Gastroesophageal sphincter (tissue), 4 donors: ENCODE measurements at regions not wholly inside any gene's neighbourhood (a gene's known extent, or its start where the extent isn't known, plus 50 kb on each side); places are given as distances from the start of the nearest gene placed in this dataset.

Source experiments
- ATAC-seq: fragments of 150-250 bp; one replicate; pipeline ENCODE4 v1.9.1; 2016; ENCODE audit warnings: mild to moderate bottlenecking, moderate library complexity
- H3K27ac ChIP-seq, 4 donors: fragments of 200-600 bp; sonication (generic) in 3 of 4; 1 replicate in 3 of 4; 2 replicates in 1 of 4; pipeline ENCODE4 v1.5.1; 2016 to 2019
- H3K27me3 ChIP-seq: fragments of 200-600 bp; sonication (generic); one replicate; pipeline ENCODE4 v1.5.1; 2019
- H3K36me3 ChIP-seq, 2 donors: fragments of 200-600 bp; sonication (generic); one replicate each; pipeline ENCODE4 v1.5.1; 2019; ENCODE audit warnings: control low read depth in 1 of 2
- H3K4me1 ChIP-seq, 3 donors: fragments of 200-600 bp; sonication (generic); 1 replicate in 2 of 3; 2 replicates in 1 of 3; pipeline ENCODE4 v1.5.1; 2016 to 2019; ENCODE audit warnings: control low read depth in 2 of 3
- H3K4me3 ChIP-seq, 2 donors: fragments of 200-600 bp; sonication (generic); one replicate each; pipeline ENCODE4 v1.5.1; 2019; ENCODE audit warnings: mild to moderate bottlenecking in 1 of 2, moderate library complexity in 1 of 2
- H3K9me3 ChIP-seq, 3 donors: fragments of 200-600 bp; sonication (generic); one replicate each; pipeline ENCODE4 v1.5.1; 2017 to 2019; ENCODE audit warnings: control low read depth in 2 of 3
- EP300 ChIP-seq: sonication (generic); formaldehyde crosslinking; IDR thresholded peaks from one replicate; pipeline ENCODE4 v1.6.1; 2017; ENCODE audit warnings: antibody characterized with exemption, mild to moderate bottlenecking
- POLR2A ChIP-seq, 2 donors: fragments of 450-650 bp; IDR thresholded peaks; one replicate each; pipeline ENCODE4 v1.6.1; 2017; ENCODE audit warnings: antibody characterized with exemption in 2 of 2, mild to moderate bottlenecking in 2 of 2, moderate library complexity in 1 of 2
- POLR2AphosphoS5 ChIP-seq: sonication (generic); formaldehyde crosslinking; IDR thresholded peaks from one replicate; pipeline ENCODE4 v1.6.1; 2017; ENCODE audit warnings: antibody characterized with exemption
- WGBS, 2 donors: methylation state at CpG; one replicate each; pipeline ENCODE4 v1.1.5; 2018; ENCODE audit warnings: low coverage in 1 of 2; 5-methylcytosine and 5-hydroxymethylcytosine counted together
- TF ChIP-seq, protein P1 (sequence below), 4 experiments: fragments of 200-600 bp in 2 of 4; fragments of 450-650 bp in 2 of 4; sonication (generic) in 1 of 4; IDR thresholded peaks; one replicate each; pipeline ENCODE4 v1.5.1; 2017 to 2019; ENCODE audit warnings: antibody characterized with exemption in 4 of 4, mild to moderate bottlenecking in 2 of 4, moderate library complexity in 2 of 4

- WGBS, 2 donors = 10 to 30% methylated on average over 9 to 13 of the region's 16 CpGs
- Histone ChIP-seq H3K36me3 (no peaks in the 10 kb centered on the region), H3K4me3 (no peak overlapping the region), H3K27ac (peak overlapping the region in 2 of 4 donors; percentile 40 to 62), H3K27me3 (peaks cover 4% of the 10 kb centered on the region), H3K9me3 (no peaks in the 10 kb centered on the region), H3K4me1 (peaks cover 0 to 39% (median 11%) of the 10 kb centered on the region in 3 donors)
- no peak for ATAC-seq
- TF ChIP-seq, protein P1, sequence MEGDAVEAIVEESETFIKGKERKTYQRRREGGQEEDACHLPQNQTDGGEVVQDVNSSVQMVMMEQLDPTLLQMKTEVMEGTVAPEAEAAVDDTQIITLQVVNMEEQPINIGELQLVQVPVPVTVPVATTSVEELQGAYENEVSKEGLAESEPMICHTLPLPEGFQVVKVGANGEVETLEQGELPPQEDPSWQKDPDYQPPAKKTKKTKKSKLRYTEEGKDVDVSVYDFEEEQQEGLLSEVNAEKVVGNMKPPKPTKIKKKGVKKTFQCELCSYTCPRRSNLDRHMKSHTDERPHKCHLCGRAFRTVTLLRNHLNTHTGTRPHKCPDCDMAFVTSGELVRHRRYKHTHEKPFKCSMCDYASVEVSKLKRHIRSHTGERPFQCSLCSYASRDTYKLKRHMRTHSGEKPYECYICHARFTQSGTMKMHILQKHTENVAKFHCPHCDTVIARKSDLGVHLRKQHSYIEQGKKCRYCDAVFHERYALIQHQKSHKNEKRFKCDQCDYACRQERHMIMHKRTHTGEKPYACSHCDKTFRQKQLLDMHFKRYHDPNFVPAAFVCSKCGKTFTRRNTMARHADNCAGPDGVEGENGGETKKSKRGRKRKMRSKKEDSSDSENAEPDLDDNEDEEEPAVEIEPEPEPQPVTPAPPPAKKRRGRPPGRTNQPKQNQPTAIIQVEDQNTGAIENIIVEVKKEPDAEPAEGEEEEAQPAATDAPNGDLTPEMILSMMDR (IDR thresholded peaks at IDR 0.05) = no peak
- no peak for TF ChIP-seq EP300
- TF ChIP-seq POLR2A (IDR thresholded peaks at IDR 0.05) = no peak
- TF ChIP-seq POLR2AphosphoS5 = no peak
These were observed 114.3 kb downstream of the TEX26 start for GRCh38 chr13:31046711-31047279.

DNA sequence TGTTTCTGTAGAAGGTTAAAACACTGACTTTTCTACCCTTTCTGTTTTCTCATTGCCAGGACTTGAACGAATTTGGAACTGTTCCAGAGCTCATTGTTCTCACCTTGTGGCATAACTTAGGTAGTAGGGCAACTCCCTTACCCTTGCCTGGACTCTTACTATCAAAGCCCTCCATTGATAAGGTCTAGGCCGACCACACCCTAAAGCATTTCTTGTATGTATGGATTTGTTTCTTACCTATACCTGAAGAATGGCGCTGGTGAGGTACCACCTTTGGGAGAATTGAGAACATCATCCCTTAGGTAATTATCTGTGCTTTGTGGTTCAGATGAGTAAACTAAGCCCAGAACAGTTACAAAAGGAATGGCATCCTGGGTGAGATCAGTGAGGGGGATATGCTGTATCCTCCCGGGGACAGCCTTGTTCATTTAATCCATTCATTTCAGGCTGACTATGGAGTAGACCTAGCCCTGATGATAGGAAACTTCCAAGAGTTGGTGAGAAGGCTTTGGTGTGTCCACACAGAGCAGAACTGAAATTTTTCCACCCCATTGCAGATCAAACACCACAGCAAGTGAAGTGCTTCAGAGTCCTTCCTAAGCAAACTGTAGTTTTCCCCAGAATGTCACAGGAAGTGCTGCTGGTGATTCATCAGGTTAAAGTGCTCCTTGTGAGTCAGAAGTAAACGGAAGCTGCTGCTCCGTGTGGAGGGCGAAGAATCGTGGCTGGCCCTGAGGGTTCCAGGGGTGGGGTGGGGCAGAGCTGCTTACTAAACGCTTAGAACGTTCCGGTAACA, 113.0 kb downstream of the TEX26 start:
- TF ChIP-seq POLR2AphosphoS5 (no peak), POLR2A (IDR thresholded peaks at IDR 0.05) (no peak), EP300 (no peak)
- TF ChIP-seq, protein P1 (IDR thresholded peaks at IDR 0.05) = no peak
- Histone ChIP-seq H3K27ac (peak overlapping the region in 3 of 4 donors; percentile 40 to 62 (median 57)), H3K27me3 (peaks cover 4% of the 10 kb centered on the region), H3K36me3 (no peaks in the 10 kb centered on the region), H3K4me3 (no peak overlapping the region), H3K9me3 (no peaks in the 10 kb centered on the region), H3K4me1 (peaks cover 0 to 39% (median 11%) of the 10 kb centered on the region in 3 donors)
- 53 to 61% methylated on average over 8 of the region's 11 CpGs for WGBS, 2 donors
- ATAC-seq = peak; percentile 76

GRCh38 chr13:31044364-31045285, 112.2 kb downstream of the TEX26 start:
- peaks cover 4% of the 10 kb centered on the region for H3K27me3 ChIP-seq
- peaks cover 0 to 39% (median 11%) of the 10 kb centered on the region in 3 donors for H3K4me1 ChIP-seq
- H3K27ac ChIP-seq = peak overlapping the region in 1 of 4 donors; percentile 62
- no peaks in the 10 kb centered on the region for H3K9me3 ChIP-seq
- TF ChIP-seq POLR2AphosphoS5 (peak; percentile 39), POLR2A (IDR thresholded peaks at IDR 0.05) (no peak)
- TF ChIP-seq, protein P1 (IDR thresholded peaks at IDR 0.05) = peak; percentile 81 to 98 (median 94)
- no peak overlapping the region for H3K4me3 ChIP-seq
- peak; percentile 73 for ATAC-seq
- 25 to 28% methylated on average over 14 to 17 of the region's 18 CpGs for WGBS, 2 donors
- no peaks in the 10 kb centered on the region for H3K36me3 ChIP-seq

GRCh38 chr13:31043957-31044356, 111.5 kb downstream of the TEX26 start:
- Histone ChIP-seq H3K27me3 (peaks cover 4% of the 10 kb centered on the region), H3K4me3 (no peak overlapping the region), H3K36me3 (no peaks in the 10 kb centered on the region), H3K27ac (no peak overlapping the region), H3K9me3 (no peaks in the 10 kb centered on the region), H3K4me1 (peaks cover 0 to 39% (median 11%) of the 10 kb centered on the region in 3 donors)
- no peak for TF ChIP-seq POLR2A (IDR thresholded peaks at IDR 0.05)
- TF ChIP-seq EP300 = no peak
- no peak for TF ChIP-seq POLR2AphosphoS5
- TF ChIP-seq, protein P1 (IDR thresholded peaks at IDR 0.05) = no peak
- ATAC-seq = no peak
- WGBS, 2 donors = 30% methylated on average over 5 of the region's 16 CpGs; no CpG with 5 or more reads in 1 of the 2 donors
